Cerebellar cortex (tissue), 1 donor: ENCODE measurements at regions not wholly inside any gene's neighbourhood (a gene's known extent, or its start where the extent isn't known, plus 50 kb on each side); places are given as distances from the start of the nearest gene placed in this dataset.

ENCODE experiments used
- DNase-seq: peaks from one replicate; pipeline ENCODE4 v3.0.0-alpha.2; 2015; ENCODE audit warnings: low spot score

GRCh38 chr2:188851826-188852225 lies 122.3 kb upstream of the COL3A1 start:
- DNase-seq: no peak

- DNase-seq: no peak
These were observed 121.4 kb upstream of the COL3A1 start for GRCh38 chr2:188852772-188853171.

DNA sequence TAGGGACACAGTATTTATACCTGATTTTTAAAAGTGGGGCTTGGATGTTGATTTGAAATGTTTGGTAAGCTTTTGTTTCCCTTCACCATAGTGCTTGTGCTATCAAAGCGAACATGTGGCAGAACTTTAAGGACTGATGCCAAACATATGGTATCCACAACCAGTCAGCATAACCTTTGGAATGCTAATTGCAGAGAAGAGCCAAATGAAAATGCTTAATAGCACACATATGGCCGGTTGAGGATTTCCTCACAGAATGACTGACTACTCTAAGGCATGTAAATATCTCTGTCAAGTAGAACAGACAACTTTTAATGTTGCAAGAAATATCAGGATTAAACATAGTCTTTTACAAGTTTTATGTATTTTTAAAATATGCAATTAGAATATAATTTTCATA lies 120.9 kb upstream of the COL3A1 start:
- DNase-seq: no peak

- DNase-seq: no peak
These were observed 108.5 kb upstream of the COL3A1 start for GRCh38 chr2:188865681-188866080.

DNA sequence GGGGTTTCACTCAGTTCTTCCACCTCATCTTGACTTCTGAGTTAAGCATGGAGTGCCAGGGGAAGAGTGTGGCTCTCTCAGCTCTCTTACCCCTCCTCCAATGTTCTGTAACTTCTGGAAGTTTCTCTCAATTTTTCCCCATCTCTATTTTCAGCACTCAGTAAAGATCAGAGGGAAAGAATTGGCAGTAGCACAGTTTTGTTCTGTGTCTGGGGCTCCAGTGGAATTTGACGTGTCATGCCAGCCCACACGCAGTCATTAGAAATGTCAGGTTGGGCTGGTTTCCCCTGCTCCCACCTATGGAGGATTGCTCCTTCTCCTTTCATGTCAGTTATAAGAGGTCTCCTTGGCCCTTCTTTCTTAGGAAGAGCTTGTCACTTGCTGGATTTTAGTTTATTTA lies 104.6 kb upstream of the COL3A1 start:
- no peak for DNase-seq

DNA sequence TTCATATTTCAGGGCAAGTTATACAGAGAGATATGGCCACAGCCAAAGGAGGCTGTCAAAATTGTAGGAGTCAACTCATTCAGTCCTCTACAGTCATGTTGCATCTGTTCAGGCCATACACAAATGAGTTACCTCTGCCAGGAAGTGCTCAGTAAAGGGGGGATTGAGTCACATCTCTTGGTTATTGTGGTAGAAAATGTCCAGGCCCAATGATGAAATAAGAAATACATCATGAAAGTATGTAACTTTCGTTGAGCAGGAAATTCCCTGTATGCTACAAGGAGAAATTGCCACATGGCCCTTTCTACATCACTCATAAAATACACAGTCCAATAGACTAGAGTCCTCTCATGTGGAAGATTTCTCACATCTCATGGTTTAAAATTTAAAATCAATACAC lies 103.9 kb upstream of the COL3A1 start:
- no peak for DNase-seq

GRCh38 chr2:188875104-188875503 lies 99.1 kb upstream of the COL3A1 start:
- no peak for DNase-seq

DNA sequence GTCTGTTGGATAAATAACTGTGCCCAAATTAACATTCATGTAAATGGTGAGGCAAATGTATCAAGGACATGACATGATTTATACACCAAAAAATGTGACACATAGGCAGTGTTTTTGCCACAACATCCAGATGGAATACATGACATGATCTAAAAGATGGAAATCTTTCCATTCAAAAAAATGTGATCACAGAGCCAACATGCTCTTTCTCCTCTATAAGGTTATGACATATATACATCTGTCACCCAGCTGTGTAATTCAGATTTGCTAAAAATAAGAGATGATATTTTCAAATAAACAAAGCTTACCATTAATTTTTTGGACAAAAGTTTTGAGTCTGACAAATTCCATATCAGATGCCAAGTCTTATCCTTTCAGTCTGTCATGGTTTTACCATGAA lies 95.5 kb upstream of the COL3A1 start:
- DNase-seq: no peak

- DNase-seq: no peak
These were observed 93.4 kb upstream of the COL3A1 start for GRCh38 chr2:188880740-188881139.

DNA sequence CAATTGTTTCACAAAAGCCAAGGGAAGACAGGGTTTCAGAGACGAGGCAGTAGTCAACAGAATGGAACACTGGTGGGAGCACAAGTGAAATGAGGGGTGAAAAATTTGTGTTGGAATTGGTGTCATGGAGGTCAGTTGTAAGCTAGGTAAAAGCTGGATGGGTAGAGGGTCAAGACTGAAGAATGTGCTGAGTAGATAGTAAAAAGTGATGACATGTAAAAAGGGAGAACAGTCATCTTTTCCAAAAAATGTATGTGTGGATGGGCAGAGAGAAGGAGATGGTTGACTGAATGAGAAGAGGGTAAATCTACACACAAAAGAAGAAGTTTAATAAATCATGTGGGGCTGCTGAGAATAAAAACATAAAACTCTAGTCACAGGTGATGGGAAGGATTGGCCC lies 92.7 kb upstream of the COL3A1 start:
- no peak for DNase-seq

GRCh38 chr2:188884046-188884445 lies 90.1 kb upstream of the COL3A1 start:
- no peak for DNase-seq

GRCh38 chr2:188884517-188884916 lies 89.7 kb upstream of the COL3A1 start:
- DNase-seq: no peak

GRCh38 chr2:188889187-188889586 lies 85.0 kb upstream of the COL3A1 start:
- no peak for DNase-seq

- no peak for DNase-seq
These were observed 83.4 kb upstream of the COL3A1 start for GRCh38 chr2:188890755-188891154.

DNA sequence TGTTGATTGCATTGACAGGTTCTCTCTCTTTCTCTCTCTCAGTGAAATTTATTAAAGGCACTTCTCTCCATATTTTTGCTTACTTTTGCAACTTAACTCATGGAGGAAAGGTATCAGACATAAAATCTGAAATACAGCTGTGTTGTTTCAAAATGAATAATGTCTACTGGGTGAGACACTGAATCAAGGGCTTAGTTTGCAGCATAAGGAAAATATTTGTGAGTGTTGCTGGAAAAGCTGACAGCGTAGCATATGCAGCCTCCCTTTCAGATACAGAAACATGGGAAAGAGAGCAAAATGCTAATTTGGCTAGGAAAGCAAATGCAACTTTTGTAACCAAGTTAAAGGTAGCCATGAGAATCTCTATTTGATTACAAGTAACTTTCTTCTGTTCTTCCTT lies 81.5 kb upstream of the COL3A1 start:
- DNase-seq: no peak

- DNase-seq: no peak
These were observed 80.2 kb upstream of the COL3A1 start for GRCh38 chr2:188893972-188894371.

DNA sequence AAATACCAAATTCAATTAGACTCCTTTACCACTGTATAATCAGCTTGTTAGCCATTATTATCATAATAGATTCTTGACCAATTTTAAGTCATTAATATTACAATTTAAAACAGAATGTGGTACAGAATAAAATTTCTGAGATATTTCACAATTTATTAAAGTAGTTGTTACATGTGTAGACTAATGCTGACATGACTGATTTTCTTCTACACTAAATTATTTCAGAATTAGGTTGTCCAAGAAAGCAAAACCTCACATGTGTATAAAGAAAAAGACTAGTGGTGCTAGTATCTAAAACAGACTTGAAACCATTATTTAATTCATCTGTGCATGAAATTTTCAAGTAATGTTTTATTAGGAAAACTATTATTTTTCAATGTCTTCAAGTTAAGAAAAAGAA lies 79.2 kb upstream of the COL3A1 start:
- no peak for DNase-seq

DNA sequence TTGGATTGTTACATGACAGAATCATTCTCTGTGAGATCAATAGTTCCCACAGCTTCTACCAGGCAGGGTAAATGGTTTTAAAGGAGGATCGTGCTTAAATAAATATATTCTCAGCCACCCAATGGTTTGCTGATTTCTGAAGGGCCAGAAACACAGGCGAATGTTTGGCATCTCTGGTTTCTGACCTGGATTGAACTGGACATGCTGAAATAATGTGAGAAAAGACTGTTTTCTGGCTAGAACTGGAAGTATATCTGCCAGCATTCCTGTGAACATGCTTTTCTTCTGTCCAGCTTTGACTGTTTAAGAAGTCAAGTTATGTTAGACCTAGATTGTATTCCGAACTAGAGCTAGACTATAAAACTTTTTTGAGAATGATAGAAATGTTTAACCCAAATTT lies 77.1 kb upstream of the COL3A1 start:
- DNase-seq: no peak

- DNase-seq: no peak
These were observed 75.9 kb upstream of the COL3A1 start for GRCh38 chr2:188898261-188898660.

- no peak for DNase-seq
These were observed 71.2 kb upstream of the COL3A1 start for GRCh38 chr2:188902901-188903491.

GRCh38 chr2:188903740-188904139 lies 70.4 kb upstream of the COL3A1 start:
- DNase-seq: no peak

DNA sequence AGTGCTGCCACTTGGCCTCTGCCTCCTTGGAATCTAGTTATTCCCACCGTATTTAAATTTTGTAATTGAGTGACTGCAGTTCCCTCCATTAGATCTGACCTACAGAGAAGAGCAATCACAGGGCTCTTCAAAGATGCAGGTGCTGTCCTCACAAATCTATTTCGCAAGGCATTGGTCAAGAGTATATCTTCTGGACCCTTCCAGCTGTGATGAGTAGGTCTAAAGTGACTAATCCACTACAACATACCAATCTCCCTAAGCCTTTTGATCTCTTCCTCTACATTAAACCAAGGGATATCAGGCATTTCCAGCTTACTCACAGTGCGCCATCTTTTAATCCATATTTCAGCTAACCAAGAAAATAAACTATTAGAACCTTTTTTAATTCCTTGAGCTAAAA lies 65.1 kb upstream of the COL3A1 start:
- no peak for DNase-seq

DNA sequence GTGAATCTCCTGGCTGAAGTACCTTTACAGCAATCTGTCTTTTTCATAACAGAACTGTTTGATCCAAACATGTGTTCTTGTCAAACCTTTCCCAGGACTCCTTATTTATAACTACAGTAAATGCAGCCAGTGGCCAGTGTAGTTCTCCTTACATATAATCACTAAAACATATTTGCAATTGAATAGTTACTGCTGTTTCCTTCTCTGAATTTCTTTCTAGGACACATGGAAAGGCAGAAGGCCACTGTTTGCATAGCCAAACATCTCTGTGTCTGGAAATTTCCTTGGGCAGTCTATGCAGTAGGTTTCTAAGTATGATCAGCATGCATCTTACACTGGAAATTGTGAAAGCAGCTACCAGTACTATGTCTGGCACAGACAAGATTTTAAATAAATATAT lies 57.4 kb upstream of the COL3A1 start:
- DNase-seq: no peak

GRCh38 chr2:188917632-188918031 lies 56.5 kb upstream of the COL3A1 start:
- DNase-seq: no peak

DNA sequence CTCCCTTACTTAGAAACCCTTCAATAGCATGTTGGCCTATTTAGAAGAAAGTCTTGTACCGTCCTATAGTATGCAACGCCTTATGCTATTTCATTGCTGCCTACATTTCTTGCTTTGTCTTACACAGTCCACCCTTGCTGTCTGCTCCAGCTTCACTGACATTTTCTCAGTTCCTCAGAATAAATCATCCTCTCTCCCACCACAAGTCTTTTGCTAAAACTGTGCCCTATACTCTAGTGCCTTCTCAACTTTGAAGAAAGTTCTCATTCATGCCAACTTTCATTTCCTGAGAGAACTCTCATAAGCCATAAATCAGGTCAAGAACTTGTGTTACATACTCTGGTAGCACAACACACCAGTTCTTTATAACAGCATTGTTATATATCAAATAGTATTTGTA lies 54.3 kb upstream of the COL3A1 start:
- DNase-seq: no peak
